GM18867 (cell line): ENCODE measurements at regions not wholly inside any gene's neighbourhood (a gene's known extent, or its start where the extent isn't known, plus 50 kb on each side); places are given as distances from the start of the nearest gene placed in this dataset.
"Not testable (repeated sequence)": the region's sequence is repeated elsewhere in the genome, so short reads cannot be mapped to it uniquely, and the experiment has no call there.

Experiments
- ATAC-seq: cut with Tn5 transposase; IDR thresholded peaks from one replicate; pipeline ENCODE4 v1.9.1; 2021; ENCODE audit warnings: mild to moderate bottlenecking, moderate library complexity; ENCODE audit not compliant: unreplicated experiment

DNA sequence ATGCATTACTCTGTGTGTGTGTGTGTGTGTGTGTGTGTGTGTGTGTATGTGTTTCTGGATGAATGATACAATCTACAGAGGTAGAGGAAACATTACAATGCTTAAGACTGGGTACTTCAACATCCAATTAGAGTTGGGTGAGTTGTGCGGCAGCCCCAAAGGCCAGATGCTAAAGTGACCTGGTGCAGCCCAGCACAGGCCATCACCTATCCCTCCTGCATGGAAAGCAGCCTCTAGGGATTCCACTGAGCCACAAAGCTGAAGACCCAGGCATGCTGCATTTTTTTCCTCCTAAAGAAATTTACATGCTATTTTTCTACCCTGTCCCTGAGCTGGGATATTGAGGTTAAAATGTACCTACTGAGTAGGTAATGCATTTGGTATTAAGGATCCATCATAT lies 79.1 kb upstream of the ETAA1 start:
- no peak for ATAC-seq

- no peak for ATAC-seq
These were observed 78.6 kb upstream of the ETAA1 start for GRCh38 chr2:67318563-67318962.

DNA sequence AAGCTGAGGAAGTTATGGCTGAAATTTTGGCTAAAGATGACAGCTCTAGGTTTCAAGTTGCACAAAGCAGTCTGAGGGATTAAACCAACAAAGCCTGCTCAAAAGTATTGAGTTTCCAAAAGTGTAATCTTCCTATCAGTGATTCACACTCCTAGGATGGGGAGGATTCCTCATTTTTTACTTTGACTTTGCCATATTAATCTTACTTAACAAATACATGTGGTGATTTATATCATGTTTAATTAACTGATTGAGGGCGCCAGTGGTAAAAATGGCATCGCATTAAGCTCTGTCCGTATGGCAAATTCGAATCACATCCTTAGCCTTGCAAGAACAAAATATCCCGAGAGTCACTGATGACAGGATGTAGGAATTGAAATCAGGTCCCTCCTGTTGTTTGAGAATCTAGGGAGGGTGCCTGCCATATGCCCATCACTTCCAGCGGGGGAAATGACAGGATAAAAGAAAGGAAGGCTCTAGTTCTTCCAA lies 78.1 kb upstream of the ETAA1 start:
- no peak for ATAC-seq

- ATAC-seq = no peak
These were observed 76.1 kb upstream of the ETAA1 start for GRCh38 chr2:67320861-67321587.

GRCh38 chr2:67321588-67321903 lies 75.6 kb upstream of the ETAA1 start:
- no peak for ATAC-seq

DNA sequence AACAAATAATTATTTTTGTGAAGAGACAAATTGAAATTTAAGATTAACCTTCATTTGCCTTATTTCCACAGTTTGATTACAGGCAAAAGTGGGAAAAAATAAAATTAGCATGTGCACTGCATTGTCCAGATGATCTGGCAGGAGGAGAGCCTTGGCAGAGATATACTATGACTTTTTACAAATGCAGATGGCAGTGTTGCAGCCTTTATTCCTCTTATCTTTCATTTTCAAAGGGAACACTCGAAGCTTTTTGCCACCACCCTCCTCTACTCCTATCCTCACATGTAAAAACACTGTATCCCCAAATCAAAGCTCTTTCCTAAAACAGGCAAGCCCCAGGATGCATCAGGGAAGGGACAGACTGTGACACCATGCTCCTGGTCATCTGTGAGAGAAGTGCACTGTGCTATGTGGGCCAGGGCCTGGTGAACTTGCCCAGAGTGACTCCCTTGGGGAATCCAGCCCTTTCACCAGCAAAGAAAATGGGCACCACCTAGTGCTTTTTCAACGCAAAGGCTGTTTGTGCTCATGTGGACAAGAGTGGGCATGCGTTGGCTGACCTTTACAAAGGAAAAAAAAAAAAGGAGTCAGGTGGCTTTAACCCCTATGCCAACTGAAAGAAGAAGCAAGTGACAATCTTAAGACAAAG lies 74.7 kb upstream of the ETAA1 start:
- no peak for ATAC-seq

GRCh38 chr2:67323209-67323991 lies 73.7 kb upstream of the ETAA1 start:
- no peak for ATAC-seq

DNA sequence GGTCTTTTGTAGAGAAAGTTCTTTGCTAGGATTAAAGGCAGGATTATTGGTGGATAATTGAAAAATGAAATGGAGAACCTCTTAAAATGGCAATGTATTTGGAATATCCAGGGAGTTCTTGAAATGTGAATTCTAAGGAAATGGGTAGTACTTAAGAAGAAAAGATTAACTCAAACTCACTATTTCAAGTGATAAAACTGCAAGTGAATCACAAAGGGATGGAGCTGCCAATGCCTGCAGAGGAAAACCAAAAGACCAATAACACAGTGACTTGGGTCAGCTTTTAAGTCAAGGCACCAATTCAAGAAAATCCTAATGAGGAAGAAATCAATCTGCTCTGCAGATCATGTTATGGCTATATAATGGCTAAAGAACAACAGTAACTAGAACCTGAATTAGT lies 67.6 kb upstream of the ETAA1 start:
- ATAC-seq = no peak

GRCh38 chr2:67329951-67330350 lies 67.2 kb upstream of the ETAA1 start:
- ATAC-seq = no peak

- ATAC-seq = not testable (repeated sequence)
These were observed 65.6 kb upstream of the ETAA1 start for GRCh38 chr2:67331419-67332086.

DNA sequence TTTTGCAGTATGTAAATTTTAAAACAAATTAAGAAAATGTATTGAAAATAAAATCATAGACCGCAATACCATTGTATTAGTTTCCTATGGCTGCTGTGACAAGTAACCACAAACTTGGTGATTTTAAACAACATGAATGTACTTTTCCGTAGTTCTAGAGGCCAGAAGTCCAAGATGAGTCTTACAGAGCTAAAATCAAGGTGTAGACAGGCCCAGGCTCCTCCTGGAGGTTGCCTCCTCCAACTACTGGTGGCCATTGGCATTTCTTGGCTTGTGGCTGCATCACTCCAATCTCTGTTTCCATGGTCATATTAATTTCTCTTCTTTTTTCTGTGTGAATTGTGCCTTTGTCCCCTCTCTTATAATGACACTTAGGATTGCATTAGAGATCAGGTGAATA lies 59.2 kb upstream of the ETAA1 start:
- ATAC-seq = no peak

GRCh38 chr2:67338601-67339233 lies 58.4 kb upstream of the ETAA1 start:
- ATAC-seq = no peak

DNA sequence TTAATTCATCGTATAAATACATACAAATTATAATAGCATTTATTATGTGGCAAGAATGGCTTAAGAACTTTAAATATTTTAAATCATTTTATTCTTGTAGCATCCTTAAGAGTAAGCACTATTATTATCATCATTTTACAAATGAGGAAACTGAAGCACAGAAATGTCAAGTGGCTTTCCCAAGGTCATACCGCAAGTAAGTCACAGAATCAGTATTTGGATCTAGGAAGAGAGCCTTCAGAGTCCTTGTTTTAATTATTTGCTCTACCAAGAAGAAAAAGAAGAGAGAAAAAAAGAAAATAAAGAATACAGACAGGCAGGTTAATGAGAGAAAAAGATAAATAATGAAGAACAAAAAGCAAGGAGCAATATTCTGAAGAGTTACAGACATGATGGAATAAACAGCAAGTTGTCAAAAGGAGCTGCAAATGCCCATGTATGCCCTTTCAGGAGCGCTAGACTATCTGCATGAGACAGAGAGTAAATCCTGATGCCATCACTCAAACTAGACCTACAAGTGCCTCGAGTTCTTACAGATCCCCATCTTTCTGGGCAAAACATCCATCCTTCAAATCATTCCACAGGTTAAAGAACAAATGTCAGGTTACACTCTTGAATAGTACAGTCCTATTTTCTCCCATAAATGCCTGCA lies 57.8 kb upstream of the ETAA1 start:
- ATAC-seq = no peak

DNA sequence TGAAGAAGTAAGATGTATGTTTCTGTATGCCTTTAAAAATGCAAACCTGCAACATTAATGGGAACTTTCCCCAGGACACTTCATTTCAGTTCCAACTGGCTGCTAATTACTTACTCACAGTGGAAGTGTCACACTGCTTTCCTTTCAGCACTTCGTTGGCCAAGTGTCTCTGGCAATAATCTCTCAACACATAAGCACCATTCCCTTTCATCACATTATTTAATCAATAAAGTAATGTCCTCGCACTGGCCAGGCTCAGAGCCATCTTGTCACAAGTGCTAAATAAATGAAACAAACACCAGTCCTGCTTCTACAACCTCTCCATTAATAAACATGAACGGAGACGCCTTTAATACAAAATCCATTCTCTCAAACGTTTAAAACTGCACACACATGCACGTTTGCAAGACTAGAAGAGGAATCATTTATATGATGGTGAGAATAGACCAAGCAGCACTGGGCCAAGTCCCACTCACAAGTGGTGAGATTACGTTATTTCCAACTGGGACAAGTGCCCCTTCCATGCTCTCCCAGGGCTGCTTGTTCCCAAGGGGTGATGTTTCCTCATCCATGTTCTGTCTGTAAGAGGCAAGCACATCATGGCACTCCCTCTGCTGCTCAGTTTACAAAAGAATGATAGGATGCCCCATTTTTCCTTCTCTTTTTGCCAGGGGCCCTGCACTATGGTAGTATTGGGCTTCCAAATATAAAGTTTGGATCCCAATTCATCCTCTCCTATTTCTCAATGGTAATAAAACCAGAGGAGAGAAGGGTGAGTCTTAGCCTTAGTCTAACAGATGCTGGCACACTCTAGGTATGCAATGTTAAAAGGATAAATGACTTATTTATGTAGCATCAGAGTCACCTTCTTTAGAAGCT lies 56.8 kb upstream of the ETAA1 start:
- ATAC-seq = no peak

DNA sequence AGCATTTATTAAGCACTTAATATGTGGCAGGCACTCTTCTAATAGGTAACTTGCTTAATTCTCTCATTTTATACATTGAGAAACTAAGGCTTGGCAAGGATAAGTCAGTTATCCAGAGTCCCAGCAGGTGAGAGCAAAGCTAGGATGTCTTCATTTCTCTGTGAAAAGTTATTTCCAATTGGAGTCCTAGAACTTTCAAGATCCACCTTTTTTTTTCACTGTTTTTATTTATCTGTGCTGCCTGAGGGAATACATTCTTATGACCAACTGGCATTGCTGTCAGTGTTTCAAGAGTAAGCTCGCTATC lies 56.2 kb upstream of the ETAA1 start:
- ATAC-seq = no peak

GRCh38 chr2:67341336-67341735 lies 55.8 kb upstream of the ETAA1 start:
- ATAC-seq = no peak

DNA sequence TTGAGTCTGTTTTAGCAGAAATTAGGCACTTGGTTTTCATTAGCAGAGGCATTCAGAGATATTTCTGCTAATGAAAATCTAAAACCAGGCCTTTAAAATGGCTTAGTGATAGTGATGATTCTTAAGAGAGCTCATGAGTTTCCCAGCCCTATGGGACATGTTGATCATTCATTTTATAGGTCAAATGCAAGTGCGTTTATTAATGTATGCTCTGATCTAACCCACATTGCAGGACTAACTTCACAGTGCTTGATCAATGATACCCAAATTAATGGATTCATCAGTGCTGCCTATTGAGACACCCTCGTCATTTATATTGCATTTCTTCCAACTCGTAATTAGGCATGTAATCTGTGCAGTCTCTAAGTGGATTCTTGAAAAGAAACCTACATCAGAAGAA lies 54.7 kb upstream of the ETAA1 start:
- no peak for ATAC-seq

DNA sequence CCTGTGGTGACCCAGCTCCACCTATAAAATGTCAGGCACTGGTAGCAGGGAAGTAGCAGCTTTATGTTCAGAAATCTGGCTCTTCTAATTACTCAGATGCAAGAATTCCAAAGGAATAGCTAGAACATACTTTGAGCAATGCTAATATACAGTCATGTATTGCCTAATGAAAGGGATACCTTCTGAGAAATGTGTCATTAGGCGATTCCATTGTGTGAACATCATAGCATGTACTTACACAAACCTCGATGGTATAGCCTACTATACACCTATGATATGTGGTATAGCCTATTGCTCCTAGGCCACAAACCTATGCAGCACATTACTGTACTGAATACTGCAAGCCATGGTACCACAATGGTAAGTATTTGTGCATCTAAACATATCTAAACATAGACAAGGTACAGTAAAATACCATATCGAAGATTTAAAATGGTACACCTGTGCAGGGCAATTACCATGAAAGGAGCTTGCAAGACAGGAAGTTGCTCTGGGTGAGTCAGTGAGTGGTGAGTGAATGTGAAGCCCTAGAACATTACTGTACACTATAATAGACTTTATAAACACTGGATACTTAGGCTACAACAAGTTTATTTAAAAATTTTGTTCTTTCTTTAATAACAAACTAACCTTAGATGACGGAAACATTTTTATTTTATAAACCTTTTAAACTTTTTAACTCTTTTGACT lies 50.3 kb upstream of the ETAA1 start:
- no peak for ATAC-seq
